Erythroblast (primary cell): ENCODE measurements at regions not wholly inside any gene's neighbourhood (a gene's known extent, or its start where the extent isn't known, plus 50 kb on each side); places are given as distances from the start of the nearest gene placed in this dataset.

Experiments
- GATA1 ChIP-seq: IDR thresholded peaks from 2 replicates; pipeline ENCODE4 v1.6.1; 2011; ENCODE audit warnings: low read depth, mild to moderate bottlenecking, control low read depth, low read length, moderate library complexity
- POLR2A ChIP-seq: IDR thresholded peaks from 2 replicates; pipeline ENCODE4 v1.6.1; 2011; ENCODE audit warnings: mild to moderate bottlenecking, low read length

DNA sequence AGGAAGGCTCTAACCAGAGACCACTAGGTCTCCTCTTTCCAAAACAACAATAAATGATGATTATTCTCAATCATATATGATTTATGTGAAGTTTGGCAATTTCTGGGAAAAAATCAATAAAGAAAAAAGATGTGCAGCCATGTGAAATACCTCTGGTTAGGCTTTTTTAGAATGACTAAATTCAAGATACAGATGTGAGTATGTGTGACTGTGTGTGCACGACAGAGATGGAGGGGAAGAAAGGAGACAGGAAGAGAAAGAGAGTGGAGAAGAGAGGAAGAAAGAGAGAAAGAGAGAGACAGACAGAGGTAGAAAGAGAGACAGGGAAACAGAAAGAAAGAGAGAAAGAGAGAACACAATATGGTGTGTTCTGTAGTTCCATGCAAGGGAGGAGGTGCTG is 558.6 kb upstream of the CDH5 start:
- TF ChIP-seq POLR2A (no peak), GATA1 (no peak)
